ENCODE measurements at regions not wholly inside any gene's neighbourhood (a gene's known extent, or its start where the extent isn't known, plus 50 kb on each side); places are given as distances from the start of the nearest gene placed in this dataset.

GRCh38 chr7:27361522-27361921 is 118.9 kb downstream of the EVX1 start:
- TF ChIP-seq CTCF (conservative IDR thresholded peaks at IDR 0.05; ENCODE audit: low read length) (no peak), EZH2phosphoT487 (IDR thresholded peaks at IDR 0.05; ENCODE audit: borderline replicate concordance, low read depth, low read length) (no peak)
